ENCODE measurements at regions not wholly inside any gene's neighbourhood (a gene's known extent, or its start where the extent isn't known, plus 50 kb on each side); places are given as distances from the start of the nearest gene placed in this dataset.

DNA sequence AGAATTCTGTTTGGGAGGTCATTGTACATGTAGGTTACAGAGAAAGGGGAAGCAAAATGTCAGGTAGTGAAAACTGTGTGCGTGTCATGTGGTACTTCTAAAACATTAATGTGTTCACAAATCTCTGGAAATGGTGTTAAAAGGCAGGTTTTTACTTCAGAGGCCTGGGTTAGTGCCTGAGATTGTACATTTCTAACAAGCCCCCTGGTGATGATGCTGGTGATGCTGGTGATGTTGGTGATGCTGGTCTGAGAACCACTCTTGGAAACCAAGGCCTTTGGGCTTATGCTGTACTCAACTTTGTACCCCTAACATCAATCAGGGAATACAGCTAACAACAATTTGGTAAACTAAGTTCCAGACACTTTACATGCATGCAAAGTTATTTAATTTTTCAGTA is 187.1 kb downstream of the SCG2 start:
- TF ChIP-seq, protein P1, sequence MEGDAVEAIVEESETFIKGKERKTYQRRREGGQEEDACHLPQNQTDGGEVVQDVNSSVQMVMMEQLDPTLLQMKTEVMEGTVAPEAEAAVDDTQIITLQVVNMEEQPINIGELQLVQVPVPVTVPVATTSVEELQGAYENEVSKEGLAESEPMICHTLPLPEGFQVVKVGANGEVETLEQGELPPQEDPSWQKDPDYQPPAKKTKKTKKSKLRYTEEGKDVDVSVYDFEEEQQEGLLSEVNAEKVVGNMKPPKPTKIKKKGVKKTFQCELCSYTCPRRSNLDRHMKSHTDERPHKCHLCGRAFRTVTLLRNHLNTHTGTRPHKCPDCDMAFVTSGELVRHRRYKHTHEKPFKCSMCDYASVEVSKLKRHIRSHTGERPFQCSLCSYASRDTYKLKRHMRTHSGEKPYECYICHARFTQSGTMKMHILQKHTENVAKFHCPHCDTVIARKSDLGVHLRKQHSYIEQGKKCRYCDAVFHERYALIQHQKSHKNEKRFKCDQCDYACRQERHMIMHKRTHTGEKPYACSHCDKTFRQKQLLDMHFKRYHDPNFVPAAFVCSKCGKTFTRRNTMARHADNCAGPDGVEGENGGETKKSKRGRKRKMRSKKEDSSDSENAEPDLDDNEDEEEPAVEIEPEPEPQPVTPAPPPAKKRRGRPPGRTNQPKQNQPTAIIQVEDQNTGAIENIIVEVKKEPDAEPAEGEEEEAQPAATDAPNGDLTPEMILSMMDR (IDR thresholded peaks at IDR 0.05): no peak
- TF ChIP-seq EZH2 (IDR thresholded peaks at IDR 0.05; ENCODE audit: borderline replicate concordance, insufficient read depth, low read depth, low read length, poor library complexity, severe bottlenecking): no peak

Measured in B cell (primary cell).